GM21717 (cell line): ENCODE measurements at regions not wholly inside any gene's neighbourhood (a gene's known extent, or its start where the extent isn't known, plus 50 kb on each side); places are given as distances from the start of the nearest gene placed in this dataset.

ENCODE experiments used
- ATAC-seq: cut with Tn5 transposase; IDR thresholded peaks from one replicate; pipeline ENCODE4 v1.9.1; 2021; ENCODE audit warnings: mild to moderate bottlenecking, moderate library complexity; ENCODE audit not compliant: unreplicated experiment

GRCh38 chr13:46949211-46949610 lies 52.4 kb upstream of the HTR2A start:
- no peak for ATAC-seq

GRCh38 chr13:46948338-46948737 lies 51.5 kb upstream of the HTR2A start:
- no peak for ATAC-seq

- ATAC-seq, result no peak
Measured at GRCh38 chr13:46947425-46948191, 50.8 kb upstream of the HTR2A start.
